ENCODE measurements at regions not wholly inside any gene's neighbourhood (a gene's known extent, or its start where the extent isn't known, plus 50 kb on each side); places are given as distances from the start of the nearest gene placed in this dataset.

DNA sequence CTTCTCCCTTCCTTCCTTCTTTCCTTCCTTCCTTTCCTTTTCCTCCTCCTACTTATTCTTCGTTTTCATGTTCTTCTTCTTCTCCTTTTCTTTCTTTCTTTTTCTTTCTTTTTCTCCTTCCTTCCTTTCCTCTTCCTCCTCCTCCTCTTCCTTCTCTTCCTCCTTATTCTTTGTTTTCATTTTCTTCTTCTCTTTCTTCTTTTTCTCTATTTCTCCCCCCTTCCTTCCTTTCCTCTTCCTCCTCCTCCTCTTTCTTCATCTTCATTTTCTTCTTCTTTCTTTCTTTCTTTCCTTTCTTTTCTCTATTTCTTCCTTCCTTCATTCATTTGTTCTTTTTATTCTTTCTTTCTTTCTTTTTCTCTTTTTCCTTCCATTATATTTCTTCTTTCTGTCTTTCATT lies 671.6 kb downstream of the IQCM start:
- no peak for TF ChIP-seq POLR2A (IDR thresholded peaks at IDR 0.05; ENCODE audit: low read depth, low read length)
- no peak for TF ChIP-seq POLR2AphosphoS5 (IDR thresholded peaks at IDR 0.05; ENCODE audit: low read depth, low read length)
- no peak for TF ChIP-seq PAX5 (IDR thresholded peaks at IDR 0.05; ENCODE audit: insufficient read depth, low read length, severe bottlenecking)
